ENCODE measurements at regions not wholly inside any gene's neighbourhood (a gene's known extent, or its start where the extent isn't known, plus 50 kb on each side); places are given as distances from the start of the nearest gene placed in this dataset.

DNA sequence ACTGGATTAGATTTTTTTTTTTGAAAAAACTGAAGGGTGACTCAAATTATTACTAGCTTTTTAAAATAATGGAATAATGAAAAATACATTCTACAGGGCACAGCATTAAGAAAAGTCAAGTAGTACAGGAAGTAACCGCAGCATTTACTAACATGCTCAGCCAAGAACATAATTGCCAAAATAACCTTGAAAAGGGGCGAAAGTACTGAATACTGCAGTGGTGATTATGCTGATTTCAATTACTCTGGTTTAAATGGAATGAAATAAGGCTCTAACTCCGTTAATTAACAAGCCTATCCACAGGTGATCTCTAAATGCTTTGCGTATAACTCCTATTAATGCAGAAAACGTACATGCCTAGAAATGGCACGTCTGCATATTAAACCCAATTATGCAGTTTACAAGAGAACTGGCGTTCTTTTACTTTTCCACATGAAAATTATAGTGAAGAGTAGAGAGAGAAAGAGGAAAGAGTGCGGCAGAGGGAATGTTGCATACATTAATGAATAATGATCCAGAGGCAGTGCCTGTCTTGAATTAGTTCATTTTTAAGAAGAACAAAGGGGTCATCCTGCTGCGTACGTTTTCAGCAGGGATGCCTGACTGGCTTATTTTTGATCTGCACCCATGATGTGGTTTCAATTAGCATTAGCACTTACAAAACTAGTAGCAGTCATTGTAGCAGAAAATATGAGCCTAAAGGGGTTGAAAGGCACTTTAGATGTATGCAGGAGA, 612.4 kb downstream of the NYAP2 start:
- DNase-seq: no peak

- no peak for DNase-seq
These were observed 602.9 kb downstream of the NYAP2 start for GRCh38 chr2:226002438-226002837.

GRCh38 chr2:226001716-226002115, 602.2 kb downstream of the NYAP2 start:
- DNase-seq: no peak

DNA sequence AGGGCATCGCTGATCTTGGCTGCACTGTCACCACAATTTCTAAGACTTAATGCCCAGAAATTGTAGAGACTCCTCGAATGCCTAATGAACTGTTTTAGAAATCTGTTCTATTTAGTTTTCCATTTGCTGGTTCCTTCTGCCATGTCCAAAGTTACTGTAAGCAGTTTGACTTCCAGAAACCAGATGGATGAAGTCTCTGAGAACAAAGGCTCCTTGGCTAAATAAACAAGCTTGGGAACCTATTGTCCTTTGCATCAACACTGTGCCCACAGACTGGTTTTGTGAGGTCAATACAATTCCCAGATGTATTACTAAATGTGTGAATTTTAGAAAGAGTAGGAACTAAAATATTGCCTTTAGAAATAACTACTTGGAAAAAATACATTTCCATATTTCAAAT, 600.2 kb downstream of the NYAP2 start:
- DNase-seq: no peak

DNA sequence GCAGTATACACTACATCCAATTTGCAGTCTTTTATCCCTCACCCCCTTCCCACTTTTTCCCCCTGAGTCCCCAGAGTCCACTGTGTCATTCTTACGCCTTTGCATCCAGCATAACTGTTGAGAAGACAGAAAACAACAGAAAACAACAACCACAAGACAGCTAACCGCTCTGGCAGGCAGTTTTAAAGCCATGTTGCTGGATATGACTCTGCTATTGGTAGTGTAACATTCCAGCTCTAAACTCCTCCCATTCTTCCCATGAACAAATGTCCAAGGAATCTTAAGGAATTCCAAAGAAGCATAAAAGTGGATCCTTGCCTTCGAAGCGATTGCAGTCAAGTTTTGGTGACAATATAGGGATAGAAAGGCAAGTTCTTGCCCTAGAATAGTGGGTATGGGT, 599.1 kb downstream of the NYAP2 start:
- DNase-seq: no peak

GRCh38 chr2:225998116-225998515, 598.6 kb downstream of the NYAP2 start:
- no peak for DNase-seq

- no peak for DNase-seq
These were observed 596.9 kb downstream of the NYAP2 start for GRCh38 chr2:225996462-225996828.

- no peak for DNase-seq
These were observed 596.4 kb downstream of the NYAP2 start for GRCh38 chr2:225995796-225996461.

DNA sequence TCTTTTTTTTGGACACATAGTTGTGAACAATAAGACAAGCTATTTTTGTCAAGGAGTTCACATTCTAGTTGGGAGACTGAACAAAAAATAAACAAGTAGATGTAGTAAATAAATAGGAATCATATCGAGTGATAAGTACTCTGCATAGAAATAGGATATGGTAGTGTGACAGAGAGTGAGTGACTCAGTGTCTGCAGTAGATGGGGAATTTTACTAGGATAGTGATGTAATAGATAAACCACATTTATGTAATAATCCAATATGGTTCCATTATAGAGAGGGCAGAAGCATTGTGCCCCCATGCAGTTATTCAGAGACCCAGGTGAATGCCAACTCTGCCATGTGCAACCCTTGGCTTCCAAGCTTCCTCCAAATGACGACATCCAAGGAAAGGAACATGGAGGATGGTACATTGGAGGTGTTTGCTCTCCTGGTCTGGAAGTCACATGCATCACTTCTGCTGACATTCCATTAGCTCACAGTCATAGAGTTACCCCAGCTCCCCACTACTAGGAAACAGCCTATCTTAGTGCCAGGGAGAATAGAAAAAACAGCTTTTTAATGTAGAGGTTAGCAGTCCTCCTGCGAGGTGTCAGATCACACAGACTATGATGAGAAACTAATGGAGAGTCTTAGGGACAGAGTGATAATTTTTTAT, 595.4 kb downstream of the NYAP2 start:
- peak in 1 of 2 donors; percentile 3 for DNase-seq

DNA sequence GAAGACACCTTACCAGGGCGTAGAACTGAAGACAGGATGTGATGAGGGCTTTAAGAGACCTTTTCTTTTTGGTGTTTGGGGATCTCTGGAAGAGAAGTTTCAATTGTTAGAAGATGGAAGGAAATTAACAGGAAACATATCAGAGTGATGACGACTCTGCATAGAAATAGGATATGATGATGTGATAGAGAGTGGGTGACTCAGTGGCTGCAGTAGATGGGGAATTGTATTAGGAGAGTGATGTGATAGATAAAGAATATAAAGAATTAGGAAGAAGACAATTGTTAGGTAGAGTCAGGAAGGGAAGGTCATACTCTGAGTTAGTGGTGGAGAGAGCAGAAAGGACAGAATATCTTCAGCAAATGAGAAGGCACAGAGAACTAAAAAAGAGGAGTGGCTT, 593.9 kb downstream of the NYAP2 start:
- no peak for DNase-seq

- DNase-seq: no peak
These were observed 590.3 kb downstream of the NYAP2 start for GRCh38 chr2:225989809-225990208.

DNA sequence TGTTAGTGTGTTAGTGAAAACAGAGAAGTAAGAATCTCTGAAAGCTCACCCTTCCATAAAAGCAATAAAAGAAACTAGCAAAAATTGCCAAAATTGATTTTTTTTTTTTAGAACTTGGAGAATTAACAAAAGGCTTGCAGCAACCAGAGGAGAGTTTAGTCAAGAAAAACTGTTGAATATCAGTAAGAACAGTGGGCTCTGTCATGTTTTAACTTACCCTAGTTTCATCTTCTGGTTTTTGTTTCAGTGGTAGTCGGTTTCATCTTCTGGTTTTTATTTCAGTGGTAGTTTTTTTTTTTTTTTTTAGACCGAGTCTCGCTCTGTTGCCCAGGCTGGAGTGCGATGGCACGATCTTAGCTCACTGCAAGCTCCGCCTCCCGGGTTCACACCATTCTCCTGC, 580.9 kb downstream of the NYAP2 start:
- no peak for DNase-seq

DNA sequence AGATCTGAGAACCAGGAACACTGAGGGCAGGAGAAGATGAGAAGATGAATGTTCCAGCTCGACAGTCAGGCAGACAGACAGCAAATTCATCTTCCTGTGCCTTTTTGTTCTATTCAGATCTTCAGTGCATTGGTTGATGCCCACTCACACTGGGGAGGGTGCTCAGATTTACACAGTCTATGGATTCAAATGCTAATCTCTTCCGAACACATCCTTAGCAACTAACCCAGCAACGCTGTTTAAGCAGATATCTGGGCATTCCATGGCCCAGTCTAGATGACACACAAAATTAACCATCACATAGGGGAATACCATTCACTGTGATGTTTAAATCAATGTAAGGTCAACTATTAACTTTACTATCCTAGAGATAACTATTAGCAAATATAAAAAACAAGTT, 571.9 kb downstream of the NYAP2 start:
- no peak for DNase-seq

DNA sequence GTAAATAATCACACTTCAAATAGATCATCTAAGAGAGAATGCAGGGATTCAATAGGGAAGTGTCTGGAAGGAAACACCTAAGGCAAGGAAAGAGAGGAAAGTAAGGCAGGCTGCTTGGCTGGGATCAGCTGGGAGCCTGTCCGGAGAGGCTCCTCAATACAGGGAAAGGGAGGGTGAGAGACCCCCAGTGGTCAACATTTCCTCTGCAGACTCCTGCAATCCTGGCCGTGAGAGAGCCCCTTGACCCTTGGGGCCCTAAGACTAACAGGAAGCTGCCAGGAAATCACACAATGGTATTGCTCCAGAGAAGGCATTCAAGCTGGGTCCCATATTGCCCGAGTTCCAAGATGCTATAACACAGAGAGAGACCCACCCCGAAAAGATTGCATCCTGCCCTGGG, 549.4 kb downstream of the NYAP2 start:
- no peak for DNase-seq

- no peak for DNase-seq
These were observed 539.5 kb downstream of the NYAP2 start for GRCh38 chr2:225938991-225939390.

DNA sequence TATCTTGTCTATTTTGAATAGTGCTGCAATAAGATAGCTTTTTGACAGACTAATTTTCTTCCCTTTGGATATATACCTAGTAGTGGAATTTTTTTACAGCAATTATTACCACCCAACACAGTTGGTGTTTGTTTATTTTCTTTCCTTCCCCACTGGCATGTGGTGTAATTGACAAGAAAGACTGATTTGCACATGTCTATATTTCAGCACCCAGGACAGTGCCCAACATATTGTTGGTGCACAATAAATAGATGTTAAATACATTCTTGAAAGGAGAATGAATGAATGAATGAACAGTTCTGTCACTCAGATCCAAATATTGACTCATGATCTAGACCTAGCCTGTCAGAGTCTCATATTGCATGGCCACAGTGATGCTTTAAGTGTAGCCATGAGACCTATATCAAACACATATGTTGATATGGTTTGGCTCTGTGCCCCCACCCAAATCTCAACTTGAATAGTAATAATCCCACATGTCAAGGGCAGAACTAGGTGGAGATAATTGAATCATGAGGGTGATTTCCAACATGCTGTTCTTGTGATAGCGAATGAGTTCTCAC, 538.2 kb downstream of the NYAP2 start:
- DNase-seq: no peak

DNA sequence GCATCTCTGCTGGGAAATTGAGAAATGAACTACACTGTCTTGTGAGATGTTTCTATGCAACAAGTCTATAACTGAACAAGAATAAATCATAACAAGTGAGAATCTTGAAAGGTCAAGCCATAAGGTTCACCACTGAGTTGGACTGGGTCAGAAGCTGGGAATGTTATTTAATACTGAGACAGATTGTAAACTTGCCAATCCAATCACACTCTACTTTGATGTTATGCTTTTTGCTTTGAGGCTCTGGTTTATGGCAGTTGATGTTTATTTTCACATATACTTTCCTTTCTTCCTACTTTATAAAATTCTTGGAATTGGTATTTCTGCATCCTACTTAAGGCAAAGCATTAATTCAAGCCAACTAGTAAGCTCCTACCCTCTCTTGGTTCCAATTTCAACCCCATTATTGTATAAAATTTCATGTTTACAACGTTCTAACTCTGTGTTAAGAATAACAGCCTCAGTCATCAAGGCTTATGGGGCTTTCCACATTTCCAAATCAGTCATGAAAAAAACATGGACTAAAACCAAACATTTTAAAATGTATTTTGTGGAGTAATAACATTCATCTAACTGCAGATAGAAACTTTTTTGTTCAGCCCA, 533.4 kb downstream of the NYAP2 start:
- no peak for DNase-seq

DNA sequence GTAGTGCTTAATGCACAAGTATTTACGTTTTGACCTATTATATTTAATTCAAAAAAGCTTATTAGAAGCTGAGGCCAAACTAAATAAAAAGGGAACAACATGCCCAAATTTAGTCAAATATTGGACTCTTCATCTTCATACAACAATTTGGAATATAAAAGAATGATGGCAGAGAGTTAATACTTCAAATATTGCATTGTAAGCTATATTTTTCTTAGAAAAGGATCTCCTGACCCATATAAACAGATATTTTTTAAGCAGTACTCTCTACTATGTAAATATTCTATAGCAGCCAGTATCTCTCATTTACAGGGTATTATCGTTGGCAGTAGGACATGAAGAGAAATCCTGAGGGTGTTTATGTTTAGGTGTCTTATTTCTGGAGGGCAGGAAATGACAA, 531.2 kb downstream of the NYAP2 start:
- no peak for DNase-seq

GRCh38 chr2:225920621-225921220, 521.2 kb downstream of the NYAP2 start:
- no peak for DNase-seq

GRCh38 chr2:225916692-225917091, 517.2 kb downstream of the NYAP2 start:
- no peak for DNase-seq

DNA sequence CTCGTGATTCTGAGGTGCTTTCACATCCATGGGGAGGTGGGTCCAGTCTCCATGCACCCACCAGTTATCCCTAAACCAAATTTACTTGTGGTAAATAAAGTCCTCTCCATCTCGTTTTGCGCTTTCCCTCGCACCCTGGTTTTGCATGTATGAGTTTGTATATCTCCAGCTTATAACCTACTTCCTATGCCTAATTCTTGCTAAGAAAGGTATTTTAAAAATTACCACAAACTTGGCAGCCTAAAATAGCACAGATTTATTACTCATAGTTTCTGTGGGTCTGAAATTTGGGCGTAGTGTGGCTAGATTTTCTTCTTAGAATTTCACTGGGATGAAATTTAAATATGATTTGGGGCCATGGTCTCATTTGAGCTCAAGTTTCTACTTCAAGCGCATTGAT, 511.5 kb downstream of the NYAP2 start:
- no peak for DNase-seq

DNA sequence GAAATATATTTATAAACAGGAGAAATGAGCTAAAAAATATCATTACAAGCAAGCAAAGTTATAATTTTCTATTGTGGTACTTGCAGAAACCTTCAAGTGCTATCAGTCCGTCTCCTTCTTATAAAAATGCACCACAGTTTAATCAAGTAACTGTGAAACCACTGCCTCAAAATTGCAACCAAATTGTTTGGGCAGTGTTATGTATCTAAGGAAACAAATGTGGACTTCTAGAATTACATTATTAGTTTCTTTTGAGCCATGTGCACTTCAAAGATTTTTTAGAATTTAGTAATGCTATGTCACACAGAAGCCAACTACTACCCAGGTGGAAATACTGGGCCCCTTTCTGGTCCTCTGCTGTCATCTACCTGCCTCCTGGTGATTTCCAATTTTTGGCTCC, 495.6 kb downstream of the NYAP2 start:
- no peak for DNase-seq
